ENCODE measurements at regions not wholly inside any gene's neighbourhood (a gene's known extent, or its start where the extent isn't known, plus 50 kb on each side); places are given as distances from the start of the nearest gene placed in this dataset.

DNA sequence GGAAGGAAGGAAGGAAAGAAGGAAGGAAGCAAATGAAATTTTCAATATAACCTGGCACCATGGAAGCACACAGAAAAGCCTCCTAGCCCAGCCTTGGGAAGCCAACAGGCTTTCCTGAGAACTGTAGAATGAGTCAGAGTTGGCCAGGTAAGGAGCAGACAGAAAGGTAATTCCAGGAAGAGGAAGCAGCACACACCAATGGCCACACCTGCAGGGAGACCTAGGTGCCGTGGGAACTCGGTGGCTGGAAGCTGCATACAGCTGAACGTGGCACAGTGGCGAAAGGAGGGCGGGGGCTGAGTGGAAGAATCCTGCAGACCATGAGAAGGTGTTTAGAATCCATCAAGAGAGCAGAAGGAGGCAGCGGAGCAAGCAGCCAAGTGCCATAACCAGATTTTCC lies 224.8 kb upstream of the RREB1 start:
- no peaks in the 10 kb centered on the region for H3K9me3 ChIP-seq (ENCODE audit: insufficient read depth, low read depth, low read length)
- H3K27me3 ChIP-seq (ENCODE audit: insufficient read depth, low read length): no peaks in the 10 kb centered on the region
- peaks cover 3% of the 10 kb centered on the region; the same call in 1 of the 2 replicates for H3K4me1 ChIP-seq (ENCODE audit: insufficient read depth, low read length)
- no peak overlapping the region for H3K4me3 ChIP-seq (ENCODE audit: low read length)
- no peak overlapping the region for H3K27ac ChIP-seq (ENCODE audit: low read length)
- no peaks in the 10 kb centered on the region for H3K36me3 ChIP-seq (ENCODE audit: insufficient read depth, low read depth, low read length)
- H3K9ac ChIP-seq (ENCODE audit: low read depth, low read length): no peak overlapping the region

GRCh38 chr6:6884193-6884627 lies 223.6 kb upstream of the RREB1 start:
- H3K27ac ChIP-seq (ENCODE audit: low read length): no peak overlapping the region
- H3K9me3 ChIP-seq (ENCODE audit: insufficient read depth, low read depth, low read length): no peaks in the 10 kb centered on the region
- no peak overlapping the region for H3K9ac ChIP-seq (ENCODE audit: low read depth, low read length)
- H3K4me1 ChIP-seq (ENCODE audit: insufficient read depth, low read length): peaks cover 3% of the 10 kb centered on the region; the same call in 1 of the 2 replicates
- H3K36me3 ChIP-seq (ENCODE audit: insufficient read depth, low read depth, low read length): no peaks in the 10 kb centered on the region
- no peaks in the 10 kb centered on the region for H3K27me3 ChIP-seq (ENCODE audit: insufficient read depth, low read length)
- no peak overlapping the region for H3K4me3 ChIP-seq (ENCODE audit: low read length)

DNA sequence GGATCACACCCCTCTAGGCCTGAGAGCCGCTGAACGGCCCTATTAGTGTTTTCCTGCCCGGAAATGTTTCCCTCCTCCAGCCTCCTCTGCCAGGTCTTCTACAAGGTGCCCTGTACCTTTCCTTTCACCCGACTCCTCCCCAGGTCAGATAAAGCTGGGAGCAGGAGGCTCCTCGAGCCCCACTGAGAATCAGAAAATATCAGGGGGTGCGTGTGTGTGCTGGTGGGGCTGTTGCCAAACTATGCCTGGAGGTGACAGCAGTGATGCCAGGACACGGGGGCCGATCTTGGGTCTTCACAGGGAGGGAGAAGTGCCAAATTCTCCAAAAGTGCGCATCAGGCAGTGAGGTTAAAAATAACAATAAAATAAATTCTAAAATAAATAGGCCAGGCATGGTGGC lies 222.8 kb upstream of the RREB1 start:
- no peaks in the 10 kb centered on the region for H3K9me3 ChIP-seq (ENCODE audit: insufficient read depth, low read depth, low read length)
- H3K4me1 ChIP-seq (ENCODE audit: insufficient read depth, low read length): peaks cover 3% of the 10 kb centered on the region; the same call in 1 of the 2 replicates
- H3K36me3 ChIP-seq (ENCODE audit: insufficient read depth, low read depth, low read length): no peaks in the 10 kb centered on the region
- H3K27ac ChIP-seq (ENCODE audit: low read length): no peak overlapping the region
- no peak overlapping the region for H3K4me3 ChIP-seq (ENCODE audit: low read length)
- H3K9ac ChIP-seq (ENCODE audit: low read depth, low read length): no peak overlapping the region
- no peaks in the 10 kb centered on the region for H3K27me3 ChIP-seq (ENCODE audit: insufficient read depth, low read length)

- H3K4me3 ChIP-seq (ENCODE audit: low read length): no peak overlapping the region
- no peak overlapping the region for H3K27ac ChIP-seq (ENCODE audit: low read length)
Measured at GRCh38 chr6:6885521-6886170, 222.1 kb upstream of the RREB1 start.

GRCh38 chr6:6886171-6886885 lies 221.4 kb upstream of the RREB1 start:
- Histone ChIP-seq H3K36me3 (ENCODE audit: insufficient read depth, low read depth, low read length) (no peaks in the 10 kb centered on the region), H3K27me3 (ENCODE audit: insufficient read depth, low read length) (no peaks in the 10 kb centered on the region), H3K4me3 (ENCODE audit: low read length) (no peak overlapping the region), H3K27ac (ENCODE audit: low read length) (no peak overlapping the region), H3K4me1 (ENCODE audit: insufficient read depth, low read length) (peaks cover 14% of the 10 kb centered on the region; the same call in 1 of the 2 replicates), H3K9me3 (ENCODE audit: insufficient read depth, low read depth, low read length) (no peaks in the 10 kb centered on the region), H3K9ac (ENCODE audit: low read depth, low read length) (no peak overlapping the region)

More at GRCh38 chr6:6885521-6886170, 222.1 kb upstream of the RREB1 start:
- Histone ChIP-seq H3K9ac (ENCODE audit: low read depth, low read length) (no peak overlapping the region), H3K9me3 (ENCODE audit: insufficient read depth, low read depth, low read length) (no peaks in the 10 kb centered on the region), H3K27me3 (ENCODE audit: insufficient read depth, low read length) (no peaks in the 10 kb centered on the region), H3K4me1 (ENCODE audit: insufficient read depth, low read length) (peaks cover 7% of the 10 kb centered on the region; the same call in 1 of the 2 replicates), H3K36me3 (ENCODE audit: insufficient read depth, low read depth, low read length) (no peaks in the 10 kb centered on the region)

DNA sequence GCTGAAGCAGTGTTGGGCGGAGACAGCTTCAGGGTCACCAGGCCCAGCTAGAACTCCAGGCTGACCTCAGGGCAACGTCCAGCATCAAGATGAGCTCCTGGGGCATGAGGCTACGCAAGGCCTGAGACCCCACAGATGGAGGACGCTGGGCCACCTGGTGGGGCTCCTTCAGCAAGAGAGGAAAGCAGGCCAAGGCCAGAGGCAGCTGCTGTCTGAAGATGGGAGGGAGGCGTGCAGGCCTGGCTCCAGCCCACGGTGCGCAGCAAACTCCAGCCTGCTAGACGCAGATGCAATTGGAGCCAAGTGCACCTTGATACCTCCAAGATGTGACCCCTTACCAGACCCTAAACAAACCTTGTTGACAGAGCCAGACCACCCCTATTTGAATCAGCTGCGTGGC lies 220.9 kb upstream of the RREB1 start:
- no peak overlapping the region for H3K9ac ChIP-seq (ENCODE audit: low read depth, low read length)
- H3K27ac ChIP-seq (ENCODE audit: low read length): no peak overlapping the region
- no peaks in the 10 kb centered on the region for H3K36me3 ChIP-seq (ENCODE audit: insufficient read depth, low read depth, low read length)
- no peaks in the 10 kb centered on the region for H3K27me3 ChIP-seq (ENCODE audit: insufficient read depth, low read length)
- H3K9me3 ChIP-seq (ENCODE audit: insufficient read depth, low read depth, low read length): no peaks in the 10 kb centered on the region
- peaks cover 15% of the 10 kb centered on the region; the same call in 1 of the 2 replicates for H3K4me1 ChIP-seq (ENCODE audit: insufficient read depth, low read length)
- no peak overlapping the region for H3K4me3 ChIP-seq (ENCODE audit: low read length)

- Histone ChIP-seq H3K27ac (ENCODE audit: low read length) (no peak overlapping the region), H3K27me3 (ENCODE audit: insufficient read depth, low read length) (no peaks in the 10 kb centered on the region), H3K4me1 (ENCODE audit: insufficient read depth, low read length) (peaks cover 15% of the 10 kb centered on the region; the same call in 1 of the 2 replicates), H3K9me3 (ENCODE audit: insufficient read depth, low read depth, low read length) (no peaks in the 10 kb centered on the region), H3K36me3 (ENCODE audit: insufficient read depth, low read depth, low read length) (no peaks in the 10 kb centered on the region), H3K4me3 (ENCODE audit: low read length) (no peak overlapping the region), H3K9ac (ENCODE audit: low read depth, low read length) (no peak overlapping the region)
Measured at GRCh38 chr6:6889601-6890000, 218.2 kb upstream of the RREB1 start.

DNA sequence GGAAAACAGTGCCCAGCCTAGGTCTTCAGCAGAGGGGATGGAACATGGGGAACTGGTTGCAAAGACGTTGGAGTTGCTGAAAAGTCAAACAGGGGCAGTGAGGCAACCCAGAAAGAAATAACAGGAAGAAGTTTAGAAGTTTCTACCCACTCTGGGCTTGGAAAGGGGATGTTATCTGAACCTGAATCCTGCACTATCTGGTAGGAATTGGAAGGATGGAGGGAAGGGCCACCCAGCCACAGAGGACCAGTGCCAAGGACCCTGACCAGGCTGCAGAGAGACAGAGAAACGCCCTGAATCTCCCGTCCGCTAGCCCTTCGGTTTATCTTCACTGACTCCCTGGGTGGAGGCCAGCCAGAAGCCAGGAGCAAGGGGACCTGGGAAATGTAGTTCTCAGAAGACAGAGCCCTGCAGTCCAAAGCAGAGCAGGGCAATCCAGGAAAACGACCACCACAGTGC lies 217.3 kb upstream of the RREB1 start:
- Histone ChIP-seq H3K36me3 (ENCODE audit: insufficient read depth, low read depth, low read length) (no peaks in the 10 kb centered on the region), H3K9ac (ENCODE audit: low read depth, low read length) (no peak overlapping the region), H3K27ac (ENCODE audit: low read length) (no peak overlapping the region), H3K4me1 (ENCODE audit: insufficient read depth, low read length) (peaks cover 15% of the 10 kb centered on the region; the same call in 1 of the 2 replicates), H3K9me3 (ENCODE audit: insufficient read depth, low read depth, low read length) (no peaks in the 10 kb centered on the region), H3K4me3 (ENCODE audit: low read length) (no peak overlapping the region; the same call in 1 of the 2 replicates), H3K27me3 (ENCODE audit: insufficient read depth, low read length) (no peaks in the 10 kb centered on the region)

DNA sequence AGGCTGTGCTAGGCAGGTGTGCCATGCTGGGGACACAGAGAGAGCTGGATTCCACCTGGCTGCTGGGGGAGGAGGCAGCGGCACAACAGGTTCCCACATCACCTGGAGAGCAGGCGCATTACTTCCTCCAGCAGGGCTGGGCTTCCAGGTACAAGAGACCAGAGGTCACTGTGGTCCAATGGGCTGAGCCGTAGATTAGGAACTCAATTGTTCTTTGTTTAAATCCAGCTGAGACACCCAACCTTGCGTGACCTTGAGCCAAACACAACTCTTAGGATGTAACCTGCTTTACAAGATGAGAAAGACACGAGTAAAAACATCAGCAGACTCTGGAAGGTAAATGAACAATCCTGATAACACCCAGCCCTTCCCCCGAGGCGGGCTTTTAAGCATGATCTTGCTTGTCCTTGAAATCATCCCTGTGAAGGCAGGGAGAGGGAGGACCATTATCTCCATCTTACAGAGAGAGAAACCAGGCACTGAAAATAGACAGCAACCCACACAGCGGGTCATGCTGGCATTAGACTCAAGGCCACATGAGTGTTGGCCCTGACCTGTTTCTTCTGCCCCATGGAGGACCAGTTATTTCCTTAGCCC lies 216.5 kb upstream of the RREB1 start:
- peaks cover 15% of the 10 kb centered on the region; the same call in 1 of the 2 replicates for H3K4me1 ChIP-seq (ENCODE audit: insufficient read depth, low read length)
- H3K36me3 ChIP-seq (ENCODE audit: insufficient read depth, low read depth, low read length): no peaks in the 10 kb centered on the region
- no peak overlapping the region for H3K27ac ChIP-seq (ENCODE audit: low read length)
- no peak overlapping the region; the same call in 1 of the 2 replicates for H3K4me3 ChIP-seq (ENCODE audit: low read length)
- H3K9ac ChIP-seq (ENCODE audit: low read depth, low read length): no peak overlapping the region
- no peaks in the 10 kb centered on the region for H3K9me3 ChIP-seq (ENCODE audit: insufficient read depth, low read depth, low read length)
- H3K27me3 ChIP-seq (ENCODE audit: insufficient read depth, low read length): no peaks in the 10 kb centered on the region

DNA sequence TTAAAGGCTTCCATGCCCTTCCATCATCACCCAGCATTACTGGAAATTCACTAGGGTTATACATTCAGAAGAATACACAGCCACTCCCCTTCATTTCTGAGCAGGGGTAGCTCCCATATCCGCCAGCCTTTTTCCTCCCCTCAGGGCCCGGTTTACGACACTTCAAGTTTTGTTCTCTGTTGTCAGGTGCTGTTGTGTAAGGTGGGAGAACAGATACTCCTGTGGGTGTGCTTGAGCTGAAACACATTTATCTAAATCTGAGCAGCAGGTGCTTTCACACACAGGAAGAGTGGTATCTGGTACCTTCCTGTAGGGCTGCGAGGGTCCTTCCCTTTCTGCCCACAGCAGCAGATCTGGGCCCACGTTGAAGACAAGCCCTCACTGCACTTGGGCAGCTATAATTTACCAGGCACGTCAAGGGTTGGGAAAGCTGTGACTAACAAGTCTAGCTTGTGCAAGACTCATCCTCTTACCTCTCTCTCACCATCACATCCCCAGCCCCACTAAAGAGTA lies 215.8 kb upstream of the RREB1 start:
- Histone ChIP-seq H3K9me3 (ENCODE audit: insufficient read depth, low read depth, low read length) (no peaks in the 10 kb centered on the region), H3K4me1 (ENCODE audit: insufficient read depth, low read length) (peaks cover 15% of the 10 kb centered on the region; the same call in 1 of the 2 replicates), H3K4me3 (ENCODE audit: low read length) (no peak overlapping the region), H3K27ac (ENCODE audit: low read length) (no peak overlapping the region), H3K27me3 (ENCODE audit: insufficient read depth, low read length) (no peaks in the 10 kb centered on the region), H3K9ac (ENCODE audit: low read depth, low read length) (no peak overlapping the region), H3K36me3 (ENCODE audit: insufficient read depth, low read depth, low read length) (no peaks in the 10 kb centered on the region)

GRCh38 chr6:6892744-6893583 lies 214.8 kb upstream of the RREB1 start:
- no peak overlapping the region for H3K27ac ChIP-seq (ENCODE audit: low read length)
- H3K4me1 ChIP-seq (ENCODE audit: insufficient read depth, low read length): peaks cover 11% of the 10 kb centered on the region; the same call in 1 of the 2 replicates
- H3K4me3 ChIP-seq (ENCODE audit: low read length): no peak overlapping the region
- no peaks in the 10 kb centered on the region for H3K9me3 ChIP-seq (ENCODE audit: insufficient read depth, low read depth, low read length)
- no peaks in the 10 kb centered on the region for H3K36me3 ChIP-seq (ENCODE audit: insufficient read depth, low read depth, low read length)
- no peak overlapping the region for H3K9ac ChIP-seq (ENCODE audit: low read depth, low read length)
- no peaks in the 10 kb centered on the region for H3K27me3 ChIP-seq (ENCODE audit: insufficient read depth, low read length)
